T-helper 2 cell treated with Interferon-gamma antibody and Interleukin-4, amounts not matched to agents 5 μg/mL and 100 μg/mL, for 36 hours (primary cell): ENCODE measurements at regions not wholly inside any gene's neighbourhood (a gene's known extent, or its start where the extent isn't known, plus 50 kb on each side); places are given as distances from the start of the nearest gene placed in this dataset.

Source experiments
- DNase-seq: peaks from one replicate; pipeline ENCODE4 v3.0.0; 2021; ENCODE audit warnings: low spot score
- H3K27ac Mint-ChIP-seq: one replicate; pipeline ENCODE4 v1.8.0; 2021; ENCODE audit warnings: mild to moderate bottlenecking, mixed read lengths
- H3K27me3 Mint-ChIP-seq: one replicate; pipeline ENCODE4 v1.8.0; 2021; ENCODE audit warnings: low read depth, mixed read lengths
- H3K36me3 Mint-ChIP-seq: one replicate; pipeline ENCODE4 v1.8.0; 2021; ENCODE audit warnings: low read depth, mixed read lengths
- H3K4me1 Mint-ChIP-seq: one replicate; pipeline ENCODE4 v1.8.0; 2021; ENCODE audit warnings: low read depth, mixed read lengths
- H3K4me3 Mint-ChIP-seq: one replicate; pipeline ENCODE4 v1.8.0; 2022; ENCODE audit warnings: mild to moderate bottlenecking, moderate library complexity, mixed read lengths
- H3K9me3 Mint-ChIP-seq: one replicate; pipeline ENCODE4 v1.8.0; 2021; ENCODE audit warnings: mixed read lengths

- Mint-ChIP-seq H3K27me3 (no peaks in the 10 kb centered on the region), H3K36me3 (no peaks in the 10 kb centered on the region), H3K27ac (no peak overlapping the region), H3K4me3 (no peak overlapping the region), H3K4me1 (no peaks in the 10 kb centered on the region), H3K9me3 (no peaks in the 10 kb centered on the region)
- no peak for DNase-seq
These were observed 288.7 kb downstream of the EFNB2 start for GRCh38 chr13:106246666-106247188.

GRCh38 chr13:106246242-106246641 is 289.2 kb downstream of the EFNB2 start:
- no peak for DNase-seq
- Mint-ChIP-seq H3K36me3 (no peaks in the 10 kb centered on the region), H3K4me3 (no peak overlapping the region), H3K9me3 (no peaks in the 10 kb centered on the region), H3K27me3 (no peaks in the 10 kb centered on the region), H3K4me1 (no peaks in the 10 kb centered on the region), H3K27ac (no peak overlapping the region)

GRCh38 chr13:106243011-106243565 is 292.4 kb downstream of the EFNB2 start:
- Mint-ChIP-seq H3K4me3 (no peak overlapping the region), H3K27me3 (no peaks in the 10 kb centered on the region), H3K4me1 (no peaks in the 10 kb centered on the region), H3K9me3 (no peaks in the 10 kb centered on the region), H3K36me3 (no peaks in the 10 kb centered on the region), H3K27ac (no peak overlapping the region)
- DNase-seq, result no peak

- Mint-ChIP-seq H3K9me3 (no peaks in the 10 kb centered on the region), H3K27me3 (no peaks in the 10 kb centered on the region), H3K27ac (no peak overlapping the region), H3K36me3 (no peaks in the 10 kb centered on the region), H3K4me3 (no peak overlapping the region), H3K4me1 (no peaks in the 10 kb centered on the region)
- no peak for DNase-seq
These were observed 293.2 kb downstream of the EFNB2 start for GRCh38 chr13:106241974-106242953.

- H3K4me3 Mint-ChIP-seq, result no peak overlapping the region
- H3K9me3 Mint-ChIP-seq, result no peaks in the 10 kb centered on the region
- H3K4me1 Mint-ChIP-seq, result no peaks in the 10 kb centered on the region
- no peak overlapping the region for H3K27ac Mint-ChIP-seq
- H3K36me3 Mint-ChIP-seq, result no peaks in the 10 kb centered on the region
- no peaks in the 10 kb centered on the region for H3K27me3 Mint-ChIP-seq
- DNase-seq, result no peak
These were observed 296.8 kb downstream of the EFNB2 start for GRCh38 chr13:106238690-106239089.

GRCh38 chr13:106234636-106235035 is 300.8 kb downstream of the EFNB2 start:
- Mint-ChIP-seq H3K4me3 (no peak overlapping the region), H3K27me3 (no peaks in the 10 kb centered on the region), H3K27ac (no peak overlapping the region), H3K36me3 (no peaks in the 10 kb centered on the region), H3K9me3 (no peaks in the 10 kb centered on the region), H3K4me1 (no peaks in the 10 kb centered on the region)
- no peak for DNase-seq

- no peaks in the 10 kb centered on the region for H3K4me1 Mint-ChIP-seq
- no peak overlapping the region for H3K27ac Mint-ChIP-seq
- H3K27me3 Mint-ChIP-seq, result no peaks in the 10 kb centered on the region
- no peaks in the 10 kb centered on the region for H3K9me3 Mint-ChIP-seq
- no peak overlapping the region for H3K4me3 Mint-ChIP-seq
- no peaks in the 10 kb centered on the region for H3K36me3 Mint-ChIP-seq
- DNase-seq, result no peak
These were observed 302.2 kb downstream of the EFNB2 start for GRCh38 chr13:106233134-106233735.

- Mint-ChIP-seq H3K4me3 (no peak overlapping the region), H3K27me3 (no peaks in the 10 kb centered on the region), H3K9me3 (no peaks in the 10 kb centered on the region), H3K36me3 (no peaks in the 10 kb centered on the region), H3K4me1 (no peaks in the 10 kb centered on the region), H3K27ac (no peak overlapping the region)
- no peak for DNase-seq
These were observed 302.8 kb downstream of the EFNB2 start for GRCh38 chr13:106232681-106233080.

GRCh38 chr13:106230450-106230849 is 305.0 kb downstream of the EFNB2 start:
- Mint-ChIP-seq H3K36me3 (no peaks in the 10 kb centered on the region), H3K4me1 (no peaks in the 10 kb centered on the region), H3K27ac (no peak overlapping the region), H3K27me3 (no peaks in the 10 kb centered on the region), H3K4me3 (no peak overlapping the region), H3K9me3 (no peaks in the 10 kb centered on the region)
- DNase-seq, result no peak

GRCh38 chr13:106225126-106225525 is 310.3 kb downstream of the EFNB2 start:
- Mint-ChIP-seq H3K9me3 (no peaks in the 10 kb centered on the region), H3K4me1 (no peaks in the 10 kb centered on the region), H3K4me3 (no peak overlapping the region), H3K27me3 (no peaks in the 10 kb centered on the region), H3K27ac (no peak overlapping the region), H3K36me3 (no peaks in the 10 kb centered on the region)
- DNase-seq, result no peak

GRCh38 chr13:106220211-106220610 is 315.3 kb downstream of the EFNB2 start:
- DNase-seq, result no peak
- no peaks in the 10 kb centered on the region for H3K36me3 Mint-ChIP-seq
- H3K27me3 Mint-ChIP-seq, result no peaks in the 10 kb centered on the region
- H3K4me1 Mint-ChIP-seq, result no peaks in the 10 kb centered on the region
- no peak overlapping the region for H3K27ac Mint-ChIP-seq
- H3K9me3 Mint-ChIP-seq, result no peaks in the 10 kb centered on the region
- no peak overlapping the region for H3K4me3 Mint-ChIP-seq

GRCh38 chr13:106213028-106213757 is 322.3 kb downstream of the EFNB2 start:
- no peaks in the 10 kb centered on the region for H3K9me3 Mint-ChIP-seq
- no peaks in the 10 kb centered on the region for H3K27me3 Mint-ChIP-seq
- no peak overlapping the region for H3K27ac Mint-ChIP-seq
- H3K4me3 Mint-ChIP-seq, result no peak overlapping the region
- no peaks in the 10 kb centered on the region for H3K36me3 Mint-ChIP-seq
- no peak for DNase-seq
- H3K4me1 Mint-ChIP-seq, result no peaks in the 10 kb centered on the region

GRCh38 chr13:106212386-106213010 is 323.0 kb downstream of the EFNB2 start:
- H3K36me3 Mint-ChIP-seq, result no peaks in the 10 kb centered on the region
- no peak overlapping the region for H3K4me3 Mint-ChIP-seq
- DNase-seq, result no peak
- no peaks in the 10 kb centered on the region for H3K9me3 Mint-ChIP-seq
- no peaks in the 10 kb centered on the region for H3K27me3 Mint-ChIP-seq
- no peak overlapping the region for H3K27ac Mint-ChIP-seq
- no peaks in the 10 kb centered on the region for H3K4me1 Mint-ChIP-seq
